Osteocyte (in vitro differentiated cells): ENCODE measurements at regions not wholly inside any gene's neighbourhood (a gene's known extent, or its start where the extent isn't known, plus 50 kb on each side); places are given as distances from the start of the nearest gene placed in this dataset.

ENCODE experiments used
- DNase-seq: peaks from one replicate; pipeline ENCODE4 v3.0.0; 2021; ENCODE audit warnings: mixed read lengths; ENCODE audit not compliant: unreplicated experiment; ENCODE audit errors: extremely low spot score
- H3K27ac Mint-ChIP-seq: one replicate; pipeline ENCODE4 v1.8.0; 2021; ENCODE audit warnings: mild to moderate bottlenecking, mixed read lengths; ENCODE audit not compliant: unreplicated experiment
- H3K27me3 Mint-ChIP-seq: one replicate; pipeline ENCODE4 v1.8.0; 2021; ENCODE audit warnings: mixed read lengths; ENCODE audit not compliant: unreplicated experiment
- H3K36me3 Mint-ChIP-seq: one replicate; pipeline ENCODE4 v1.8.0; 2021; ENCODE audit warnings: mixed read lengths; ENCODE audit not compliant: unreplicated experiment
- H3K4me1 Mint-ChIP-seq: one replicate; pipeline ENCODE4 v1.8.0; 2021; ENCODE audit warnings: mixed read lengths; ENCODE audit not compliant: unreplicated experiment
- H3K4me3 Mint-ChIP-seq: one replicate; pipeline ENCODE4 v1.8.0; 2021; ENCODE audit warnings: mild to moderate bottlenecking, moderate library complexity, mixed read lengths; ENCODE audit not compliant: unreplicated experiment
- H3K9me3 Mint-ChIP-seq: one replicate; pipeline ENCODE4 v1.8.0; 2021; ENCODE audit warnings: mixed read lengths; ENCODE audit not compliant: unreplicated experiment
- TF ChIP-seq, protein P1 (sequence below): fragments of 200-600 bp; sonication (generic); IDR thresholded peaks from 2 replicates; pipeline ENCODE4 v1.5.0; 2021; ENCODE audit warnings: antibody characterized with exemption, mild to moderate bottlenecking, moderate library complexity

DNA sequence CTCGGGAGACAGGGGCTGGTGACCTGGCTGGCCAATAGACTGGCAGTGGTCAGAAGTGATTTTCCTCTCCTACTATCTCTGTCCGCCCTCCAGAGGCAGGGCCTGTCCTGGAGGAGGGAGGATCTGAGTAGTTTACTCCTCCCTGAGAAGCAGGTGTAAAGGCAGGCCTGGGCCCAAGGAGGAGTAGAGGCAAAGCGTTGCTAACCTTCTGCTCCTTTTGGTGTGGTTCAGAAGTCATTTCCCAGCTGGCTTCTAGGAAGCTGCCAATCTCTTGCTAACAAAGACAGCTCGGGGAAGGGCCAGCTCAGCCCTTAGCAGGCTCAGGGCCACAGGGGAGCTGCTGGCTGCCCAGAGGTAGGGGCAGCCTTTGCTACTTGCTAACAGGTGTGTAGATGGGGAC, 151.1 kb upstream of the NECTIN1 start:
- Mint-ChIP-seq H3K27me3 (peaks cover 25% of the 10 kb centered on the region), H3K27ac (no peak overlapping the region), H3K36me3 (no peaks in the 10 kb centered on the region), H3K4me3 (no peak overlapping the region), H3K4me1 (no peaks in the 10 kb centered on the region), H3K9me3 (no peaks in the 10 kb centered on the region)
- no peak for DNase-seq
- TF ChIP-seq, protein P1, sequence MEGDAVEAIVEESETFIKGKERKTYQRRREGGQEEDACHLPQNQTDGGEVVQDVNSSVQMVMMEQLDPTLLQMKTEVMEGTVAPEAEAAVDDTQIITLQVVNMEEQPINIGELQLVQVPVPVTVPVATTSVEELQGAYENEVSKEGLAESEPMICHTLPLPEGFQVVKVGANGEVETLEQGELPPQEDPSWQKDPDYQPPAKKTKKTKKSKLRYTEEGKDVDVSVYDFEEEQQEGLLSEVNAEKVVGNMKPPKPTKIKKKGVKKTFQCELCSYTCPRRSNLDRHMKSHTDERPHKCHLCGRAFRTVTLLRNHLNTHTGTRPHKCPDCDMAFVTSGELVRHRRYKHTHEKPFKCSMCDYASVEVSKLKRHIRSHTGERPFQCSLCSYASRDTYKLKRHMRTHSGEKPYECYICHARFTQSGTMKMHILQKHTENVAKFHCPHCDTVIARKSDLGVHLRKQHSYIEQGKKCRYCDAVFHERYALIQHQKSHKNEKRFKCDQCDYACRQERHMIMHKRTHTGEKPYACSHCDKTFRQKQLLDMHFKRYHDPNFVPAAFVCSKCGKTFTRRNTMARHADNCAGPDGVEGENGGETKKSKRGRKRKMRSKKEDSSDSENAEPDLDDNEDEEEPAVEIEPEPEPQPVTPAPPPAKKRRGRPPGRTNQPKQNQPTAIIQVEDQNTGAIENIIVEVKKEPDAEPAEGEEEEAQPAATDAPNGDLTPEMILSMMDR, result no peak

DNA sequence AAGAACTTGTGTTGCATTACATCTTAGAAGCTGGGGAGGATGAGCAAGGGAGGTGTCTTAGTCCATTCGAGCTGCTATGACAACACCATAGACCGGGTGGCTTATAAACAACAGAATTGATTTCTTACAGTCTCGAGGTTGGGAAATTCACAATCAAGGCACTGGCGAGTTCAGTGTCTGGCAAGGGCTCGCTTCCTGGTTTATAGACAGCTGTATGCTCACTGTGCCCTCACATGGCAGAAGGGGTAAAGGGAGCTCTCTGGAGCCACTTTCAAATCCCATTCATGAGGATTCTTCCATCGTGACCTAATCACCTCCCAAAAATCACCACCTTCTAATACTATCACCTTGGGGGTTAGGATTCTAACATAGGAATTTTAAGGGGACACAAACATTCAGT, 150.0 kb upstream of the NECTIN1 start:
- TF ChIP-seq, protein P1, result no peak
- Mint-ChIP-seq H3K36me3 (no peaks in the 10 kb centered on the region), H3K27me3 (peaks cover 21% of the 10 kb centered on the region), H3K27ac (no peak overlapping the region), H3K4me3 (no peak overlapping the region), H3K4me1 (no peaks in the 10 kb centered on the region), H3K9me3 (no peaks in the 10 kb centered on the region)
- no peak for DNase-seq

DNA sequence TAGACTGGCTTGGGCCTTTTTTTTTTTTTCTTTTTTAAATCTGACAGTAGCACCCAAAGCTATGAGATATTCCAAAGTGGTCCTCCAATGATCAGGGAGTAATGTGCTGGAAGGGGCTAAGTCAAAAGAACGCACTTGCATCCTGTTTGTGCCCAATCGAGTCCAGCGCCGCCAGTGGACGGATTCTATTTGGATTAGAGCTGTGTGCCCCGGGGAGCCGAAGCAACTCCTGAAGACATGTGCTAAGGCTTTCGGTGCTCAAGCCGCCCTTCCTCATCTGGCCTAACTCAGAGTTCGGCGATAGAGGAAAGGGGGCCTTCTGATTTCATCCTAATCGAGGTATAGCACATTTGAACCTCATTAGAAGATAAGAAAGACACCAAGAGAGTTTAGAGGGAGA, 147.8 kb upstream of the NECTIN1 start:
- Mint-ChIP-seq H3K9me3 (no peaks in the 10 kb centered on the region), H3K36me3 (no peaks in the 10 kb centered on the region), H3K27ac (no peak overlapping the region), H3K4me1 (no peaks in the 10 kb centered on the region), H3K4me3 (no peak overlapping the region), H3K27me3 (peaks cover 8% of the 10 kb centered on the region)
- no peak for DNase-seq
- TF ChIP-seq, protein P1, result no peak

DNA sequence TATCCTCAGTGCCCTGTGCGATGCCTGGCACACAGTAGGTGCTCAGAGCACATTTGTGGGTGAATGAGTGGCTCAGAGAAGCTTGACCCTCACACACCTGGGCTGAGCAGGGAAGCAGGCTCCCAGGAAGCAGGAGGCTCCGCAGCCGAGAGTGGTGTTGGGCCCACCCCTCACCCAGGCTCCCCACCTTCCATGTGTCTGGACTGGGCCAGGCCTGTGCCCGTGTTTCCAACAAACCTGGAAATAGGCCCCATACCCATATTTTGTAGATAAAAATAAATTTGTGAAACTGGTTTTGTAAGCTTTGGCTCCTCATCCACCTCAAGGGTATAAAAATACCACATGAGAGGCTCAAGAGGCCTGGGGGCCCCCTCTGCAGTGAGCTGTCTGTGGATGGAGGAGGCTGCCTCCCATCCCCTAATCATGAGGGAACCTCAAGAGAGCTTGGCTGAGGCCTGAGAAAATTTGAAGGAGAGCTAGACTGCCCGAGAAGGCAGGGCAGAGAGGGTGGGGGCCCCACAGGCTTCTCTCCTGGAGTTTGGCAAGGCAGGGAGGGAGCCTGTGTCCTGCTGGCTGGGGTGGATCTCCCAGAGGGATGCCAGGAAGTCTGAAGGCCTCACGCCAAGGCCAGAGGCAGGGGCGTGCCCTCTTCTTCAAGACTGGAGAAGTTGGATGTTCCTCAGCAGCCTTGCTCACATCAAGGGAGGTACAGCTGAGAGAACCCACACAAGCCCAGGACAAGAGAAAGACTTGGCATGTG, 147.0 kb upstream of the NECTIN1 start:
- H3K4me1 Mint-ChIP-seq, result no peaks in the 10 kb centered on the region
- TF ChIP-seq, protein P1, result no peak
- H3K27ac Mint-ChIP-seq, result no peak overlapping the region
- DNase-seq, result no peak
- H3K36me3 Mint-ChIP-seq, result no peaks in the 10 kb centered on the region
- no peaks in the 10 kb centered on the region for H3K9me3 Mint-ChIP-seq
- H3K27me3 Mint-ChIP-seq, result peaks cover 7% of the 10 kb centered on the region
- H3K4me3 Mint-ChIP-seq, result no peak overlapping the region

DNA sequence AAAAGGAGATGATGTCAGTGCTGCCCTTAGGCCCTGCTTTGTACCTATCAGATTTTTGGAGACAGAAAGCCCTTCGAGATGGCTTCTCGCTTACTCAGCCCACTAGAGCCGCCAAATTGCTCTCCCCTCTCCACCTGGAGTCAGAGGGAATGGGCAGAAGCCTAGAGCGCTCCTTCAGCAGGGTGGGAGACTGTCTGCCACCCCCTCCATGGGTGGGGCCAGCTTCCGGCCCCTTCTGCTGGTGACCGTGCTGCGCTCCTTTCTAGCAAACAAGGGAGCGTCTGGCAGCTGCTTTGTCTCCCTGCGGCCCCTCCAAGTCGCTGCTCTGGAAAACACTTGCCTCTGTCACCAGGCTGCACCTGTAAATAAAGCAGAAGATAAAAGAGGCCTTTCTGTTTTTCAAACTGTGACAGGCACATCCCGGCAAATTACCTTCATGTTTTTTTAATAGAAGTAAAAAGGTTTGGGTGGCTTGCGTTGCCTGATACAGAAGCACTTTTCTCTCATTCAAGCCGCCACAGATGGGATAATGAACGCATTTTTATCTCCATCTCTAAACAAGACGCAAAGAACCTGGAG, 145.7 kb upstream of the NECTIN1 start:
- Mint-ChIP-seq H3K27me3 (peaks cover 2% of the 10 kb centered on the region), H3K36me3 (no peaks in the 10 kb centered on the region), H3K27ac (no peak overlapping the region), H3K4me3 (no peak overlapping the region), H3K9me3 (no peaks in the 10 kb centered on the region), H3K4me1 (no peaks in the 10 kb centered on the region)
- TF ChIP-seq, protein P1, result no peak
- no peak for DNase-seq
